Stimulated activated CD8-positive, alpha-beta memory T cell treated with anti-CD3 and anti-CD28 coated beads, Interleukin-12 subunit alpha, Interleukin-12 subunit beta, amount 100 ng/mL, for 4 hours (primary cell): ENCODE measurements at regions not wholly inside any gene's neighbourhood (a gene's known extent, or its start where the extent isn't known, plus 50 kb on each side); places are given as distances from the start of the nearest gene placed in this dataset.

Experiments used
- DNase-seq: peaks from one replicate; pipeline ENCODE4 v3.0.0-alpha.2; 2020; ENCODE audit warnings: low read depth

- DNase-seq = no peak
Measured at GRCh38 chr14:97524589-97525319, 727.6 kb downstream of the VRK1 start.

- DNase-seq = no peak
Measured at GRCh38 chr14:97527993-97528392, 730.8 kb downstream of the VRK1 start.

- no peak for DNase-seq
Measured at GRCh38 chr14:97532052-97532451, 734.9 kb downstream of the VRK1 start.

- DNase-seq = no peak
Measured at GRCh38 chr14:97536421-97536820, 739.2 kb downstream of the VRK1 start.

- no peak for DNase-seq
Measured at GRCh38 chr14:97538749-97539410, 741.7 kb downstream of the VRK1 start.

GRCh38 chr14:97539411-97539795, 742.2 kb downstream of the VRK1 start:
- DNase-seq = no peak

- DNase-seq = no peak
Measured at GRCh38 chr14:97539884-97540283, 742.7 kb downstream of the VRK1 start.

GRCh38 chr14:97543221-97543620, 746.0 kb downstream of the VRK1 start:
- no peak for DNase-seq

GRCh38 chr14:97543816-97544215, 746.6 kb downstream of the VRK1 start:
- no peak for DNase-seq

GRCh38 chr14:97544571-97544970, 747.4 kb downstream of the VRK1 start:
- no peak for DNase-seq

GRCh38 chr14:97546491-97547230, 749.5 kb downstream of the VRK1 start:
- DNase-seq = no peak

GRCh38 chr14:97550463-97550862, 753.3 kb downstream of the VRK1 start:
- no peak for DNase-seq

GRCh38 chr14:97554597-97554996, 757.4 kb downstream of the VRK1 start:
- no peak for DNase-seq

GRCh38 chr14:97564334-97564733, 767.2 kb downstream of the VRK1 start:
- no peak for DNase-seq

GRCh38 chr14:97571201-97571600, 774.0 kb downstream of the VRK1 start:
- no peak for DNase-seq

- DNase-seq = no peak
Measured at GRCh38 chr14:97571866-97572555, 774.8 kb downstream of the VRK1 start.

- DNase-seq = no peak
Measured at GRCh38 chr14:97572583-97573458, 775.6 kb downstream of the VRK1 start.

GRCh38 chr14:97575677-97576076, 778.5 kb downstream of the VRK1 start:
- DNase-seq = no peak

- DNase-seq = no peak
Measured at GRCh38 chr14:97578982-97579548, 781.9 kb downstream of the VRK1 start.

- no peak for DNase-seq
Measured at GRCh38 chr14:97581016-97581415, 783.8 kb downstream of the VRK1 start.

GRCh38 chr14:97582022-97582421, 784.8 kb downstream of the VRK1 start:
- no peak for DNase-seq
